ENCODE measurements at regions not wholly inside any gene's neighbourhood (a gene's known extent, or its start where the extent isn't known, plus 50 kb on each side); places are given as distances from the start of the nearest gene placed in this dataset.

DNA sequence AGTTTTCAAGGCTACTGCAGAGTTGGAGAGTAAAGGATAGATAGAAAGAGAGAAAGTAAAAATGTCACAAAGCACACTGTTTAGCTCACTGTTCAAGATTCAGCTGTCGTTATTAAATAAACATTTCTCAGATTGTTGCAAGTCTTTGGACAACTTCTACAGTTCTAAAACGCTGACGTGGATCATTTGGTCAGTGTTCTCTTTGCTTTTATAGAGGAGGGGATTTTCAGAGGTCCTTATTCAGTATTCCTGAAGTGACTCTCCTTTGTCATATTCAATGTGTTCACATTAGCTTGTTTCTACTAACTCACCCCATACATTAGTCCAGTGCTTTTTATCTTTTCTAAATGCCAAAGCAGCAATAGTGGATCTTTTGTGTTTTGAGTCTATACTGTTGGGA, 154.7 kb upstream of the ARGLU1 start:
- H3K27me3 Mint-ChIP-seq (ENCODE audit: low read depth), result no peaks in the 10 kb centered on the region
- peaks cover 27% of the 10 kb centered on the region for H3K9me3 Mint-ChIP-seq
- no peak for DNase-seq (ENCODE audit: low spot score in 2 of 2, unreplicated experiment in 2 of 2)
- peaks cover 8% of the 10 kb centered on the region for H3K36me3 Mint-ChIP-seq
- TF ChIP-seq, protein P1, sequence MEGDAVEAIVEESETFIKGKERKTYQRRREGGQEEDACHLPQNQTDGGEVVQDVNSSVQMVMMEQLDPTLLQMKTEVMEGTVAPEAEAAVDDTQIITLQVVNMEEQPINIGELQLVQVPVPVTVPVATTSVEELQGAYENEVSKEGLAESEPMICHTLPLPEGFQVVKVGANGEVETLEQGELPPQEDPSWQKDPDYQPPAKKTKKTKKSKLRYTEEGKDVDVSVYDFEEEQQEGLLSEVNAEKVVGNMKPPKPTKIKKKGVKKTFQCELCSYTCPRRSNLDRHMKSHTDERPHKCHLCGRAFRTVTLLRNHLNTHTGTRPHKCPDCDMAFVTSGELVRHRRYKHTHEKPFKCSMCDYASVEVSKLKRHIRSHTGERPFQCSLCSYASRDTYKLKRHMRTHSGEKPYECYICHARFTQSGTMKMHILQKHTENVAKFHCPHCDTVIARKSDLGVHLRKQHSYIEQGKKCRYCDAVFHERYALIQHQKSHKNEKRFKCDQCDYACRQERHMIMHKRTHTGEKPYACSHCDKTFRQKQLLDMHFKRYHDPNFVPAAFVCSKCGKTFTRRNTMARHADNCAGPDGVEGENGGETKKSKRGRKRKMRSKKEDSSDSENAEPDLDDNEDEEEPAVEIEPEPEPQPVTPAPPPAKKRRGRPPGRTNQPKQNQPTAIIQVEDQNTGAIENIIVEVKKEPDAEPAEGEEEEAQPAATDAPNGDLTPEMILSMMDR (IDR thresholded peaks at IDR 0.05; ENCODE audit: unreplicated experiment), result no peak
- H3K4me1 Mint-ChIP-seq, result peaks cover 10% of the 10 kb centered on the region
- H3K27ac Mint-ChIP-seq, result no peak overlapping the region
- H3K4me3 Mint-ChIP-seq, result no peak overlapping the region

DNA sequence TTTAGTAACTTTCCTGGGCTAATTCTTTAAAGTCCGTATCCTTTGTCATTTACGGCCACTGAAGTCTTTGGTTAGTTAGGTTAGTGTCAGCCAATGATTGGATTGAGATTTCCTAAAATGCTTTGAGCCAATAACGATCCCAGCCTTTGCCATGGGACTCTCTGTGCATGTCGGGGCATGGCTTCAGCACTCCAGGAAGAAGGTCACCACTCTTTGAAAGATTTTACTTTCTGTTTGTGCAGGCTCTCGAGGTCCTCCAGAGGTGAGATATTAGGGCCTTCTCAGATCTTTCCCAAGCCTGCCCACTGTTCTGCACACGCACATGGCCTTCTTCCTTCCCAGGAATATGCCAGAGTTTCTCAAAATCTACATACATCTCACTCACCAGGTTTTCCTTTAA, 153.7 kb upstream of the ARGLU1 start:
- no peaks in the 10 kb centered on the region for H3K27me3 Mint-ChIP-seq (ENCODE audit: low read depth)
- DNase-seq (ENCODE audit: low spot score in 2 of 2, unreplicated experiment in 2 of 2), result no peak
- H3K4me3 Mint-ChIP-seq, result no peak overlapping the region
- peaks cover 32% of the 10 kb centered on the region for H3K9me3 Mint-ChIP-seq
- peaks cover 3% of the 10 kb centered on the region for H3K4me1 Mint-ChIP-seq
- TF ChIP-seq, protein P1 (IDR thresholded peaks at IDR 0.05; ENCODE audit: unreplicated experiment), result no peak
- H3K36me3 Mint-ChIP-seq, result peaks cover 11% of the 10 kb centered on the region
- H3K27ac Mint-ChIP-seq, result no peak overlapping the region

DNA sequence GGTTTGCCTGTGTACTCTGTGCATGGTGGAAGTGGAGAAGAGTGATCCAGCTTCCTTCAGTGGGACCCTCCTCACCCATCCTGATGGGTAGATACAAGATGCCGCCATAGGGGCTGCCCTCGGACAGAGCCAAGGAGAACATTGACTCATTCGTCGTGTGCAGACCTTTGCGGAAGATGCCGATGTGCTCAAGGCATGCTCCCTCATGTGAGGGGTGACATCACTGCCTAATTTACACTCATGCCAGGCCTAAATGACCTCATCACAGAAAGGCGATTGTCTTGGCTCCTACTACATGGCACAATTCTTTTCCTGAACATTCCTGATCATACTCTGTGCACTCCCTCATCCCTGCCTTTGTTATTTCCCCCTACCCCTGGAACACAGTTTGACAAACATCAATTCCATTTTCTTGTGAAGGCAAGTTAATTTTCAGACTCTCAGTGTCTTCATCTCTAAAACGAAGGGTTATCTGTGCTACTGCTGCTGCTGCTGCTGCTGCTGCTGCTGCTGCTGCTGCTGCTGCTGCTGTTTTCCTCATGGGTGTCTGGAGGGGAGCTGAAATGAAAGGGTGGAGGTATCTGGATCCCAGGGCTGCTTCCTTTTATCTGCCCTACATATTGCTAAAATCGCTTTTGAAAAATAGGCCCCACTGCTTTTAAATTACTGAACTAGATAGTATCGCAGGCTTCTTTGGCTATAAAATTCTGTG, 146.5 kb upstream of the ARGLU1 start:
- Mint-ChIP-seq H3K27me3 (ENCODE audit: low read depth) (no peaks in the 10 kb centered on the region), H3K27ac (no peak overlapping the region), H3K36me3 (peaks cover 9% of the 10 kb centered on the region), H3K4me1 (no peaks in the 10 kb centered on the region), H3K4me3 (no peak overlapping the region), H3K9me3 (peaks cover 30% of the 10 kb centered on the region)
- no peak for DNase-seq (ENCODE audit: low spot score in 2 of 2, unreplicated experiment in 2 of 2)
- TF ChIP-seq, protein P1 (IDR thresholded peaks at IDR 0.05; ENCODE audit: unreplicated experiment), result no peak

DNA sequence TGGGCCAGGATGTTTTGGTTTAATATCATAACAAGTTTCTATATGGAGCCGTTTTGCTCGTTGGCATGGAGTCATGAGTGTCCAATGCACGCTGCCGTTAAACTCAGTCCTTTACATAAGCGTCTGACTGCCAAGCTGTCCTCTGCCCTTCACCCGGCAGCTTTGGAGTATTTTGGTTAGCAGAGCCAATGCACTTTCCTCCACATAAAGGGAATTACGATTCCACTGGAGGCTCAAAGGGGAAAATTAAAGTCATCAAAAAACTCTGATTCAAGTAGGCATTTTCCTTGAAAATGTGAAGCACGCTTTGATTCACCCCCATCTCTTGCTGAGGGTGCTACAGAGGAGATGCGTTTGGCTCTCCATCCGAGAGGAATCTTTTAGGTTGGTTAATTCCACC, 144.4 kb upstream of the ARGLU1 start:
- no peak for DNase-seq (ENCODE audit: low spot score in 2 of 2, unreplicated experiment in 2 of 2)
- no peak overlapping the region for H3K27ac Mint-ChIP-seq
- peaks cover 2% of the 10 kb centered on the region for H3K36me3 Mint-ChIP-seq
- TF ChIP-seq, protein P1 (IDR thresholded peaks at IDR 0.05; ENCODE audit: unreplicated experiment), result no peak
- no peak overlapping the region for H3K4me3 Mint-ChIP-seq
- H3K4me1 Mint-ChIP-seq, result no peaks in the 10 kb centered on the region
- no peaks in the 10 kb centered on the region for H3K27me3 Mint-ChIP-seq (ENCODE audit: low read depth)
- peaks cover 13% of the 10 kb centered on the region for H3K9me3 Mint-ChIP-seq

DNA sequence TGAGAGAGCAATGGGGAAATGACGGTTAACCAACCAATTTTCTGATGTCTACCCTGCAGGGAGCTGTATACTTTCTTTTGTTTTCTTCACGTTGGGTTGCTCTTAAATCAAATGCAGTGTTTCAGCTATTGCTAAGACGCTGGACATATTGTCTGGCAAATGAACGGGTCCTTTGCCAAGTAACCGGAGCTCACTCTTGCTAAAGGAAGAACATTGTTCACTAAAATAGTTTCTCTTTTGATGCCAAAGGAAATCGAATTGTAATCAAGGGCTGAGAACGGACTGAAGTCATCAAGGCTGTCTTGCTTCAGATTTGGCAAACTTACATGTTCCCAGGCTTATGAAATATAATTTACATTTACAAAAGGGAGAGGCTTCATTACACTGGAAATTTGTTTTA, 142.3 kb upstream of the ARGLU1 start:
- TF ChIP-seq, protein P1 (IDR thresholded peaks at IDR 0.05; ENCODE audit: unreplicated experiment), result no peak
- no peak for DNase-seq (ENCODE audit: low spot score in 2 of 2, unreplicated experiment in 2 of 2)
- Mint-ChIP-seq H3K27me3 (ENCODE audit: low read depth) (no peaks in the 10 kb centered on the region), H3K4me3 (no peak overlapping the region), H3K27ac (no peak overlapping the region), H3K36me3 (no peaks in the 10 kb centered on the region), H3K4me1 (no peaks in the 10 kb centered on the region), H3K9me3 (no peaks in the 10 kb centered on the region)
